Coronary artery (tissue), 2 donors: ENCODE measurements at regions not wholly inside any gene's neighbourhood (a gene's known extent, or its start where the extent isn't known, plus 50 kb on each side); places are given as distances from the start of the nearest gene placed in this dataset.

Experiments
- DNase-seq: peaks from one replicate; pipeline ENCODE4 v3.0.0-alpha.2; 2017; ENCODE audit warnings: low spot score
- H3K27ac ChIP-seq, 2 donors: fragments of 200-600 bp; sonication (generic); one replicate each; pipeline ENCODE4 v1.5.1; 2016 to 2019
- H3K4me3 ChIP-seq: fragments of 200-600 bp; sonication (generic); 2 replicates; pipeline ENCODE4 v1.5.1; 2016; ENCODE audit warnings: mild to moderate bottlenecking, moderate library complexity
- CTCF ChIP-seq: fragments of 200-600 bp; sonication (generic); IDR thresholded peaks from one replicate; pipeline ENCODE4 v1.5.1; 2019; ENCODE audit warnings: antibody characterized with exemption

GRCh38 chr3:24843955-24844354, 349.3 kb upstream of the THRB start:
- DNase-seq: no peak
- Histone ChIP-seq H3K27ac (no peak overlapping the region), H3K4me3 (no peak overlapping the region)
- no peak for TF ChIP-seq CTCF

- TF ChIP-seq CTCF: no peak
- no peak overlapping the region for H3K4me3 ChIP-seq
- no peak overlapping the region for H3K27ac ChIP-seq
- DNase-seq: no peak
Measured at GRCh38 chr3:24845524-24846155, 351.0 kb upstream of the THRB start.

DNA sequence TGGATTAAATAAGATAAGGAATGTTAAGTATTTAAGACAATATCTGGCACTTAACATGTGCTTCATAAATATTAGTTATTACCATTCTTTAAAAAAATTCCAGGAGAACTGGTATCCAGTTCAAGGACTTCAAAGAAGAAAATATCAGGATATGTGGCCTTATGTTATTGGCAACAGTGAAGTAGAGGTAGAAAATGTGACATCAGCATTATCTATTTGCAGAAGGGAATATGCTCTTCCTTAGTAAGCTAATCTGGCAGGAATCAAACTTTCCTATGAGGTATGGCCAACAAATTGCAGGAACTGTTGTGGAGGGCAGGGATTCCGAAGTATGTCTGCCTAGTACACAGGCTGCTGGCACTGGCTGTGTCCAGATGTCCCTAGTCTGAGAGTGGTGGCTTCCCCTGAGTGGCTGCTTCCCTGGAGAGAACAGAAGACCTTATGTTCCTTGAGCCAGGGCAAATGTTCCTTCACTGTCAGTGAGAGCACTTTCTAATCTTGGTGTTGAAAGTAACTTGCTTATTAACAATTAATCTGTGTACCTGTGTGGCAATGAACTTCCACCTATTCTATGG, 351.7 kb upstream of the THRB start:
- no peak for TF ChIP-seq CTCF
- no peak overlapping the region for H3K27ac ChIP-seq
- H3K4me3 ChIP-seq: no peak overlapping the region
- DNase-seq: no peak

DNA sequence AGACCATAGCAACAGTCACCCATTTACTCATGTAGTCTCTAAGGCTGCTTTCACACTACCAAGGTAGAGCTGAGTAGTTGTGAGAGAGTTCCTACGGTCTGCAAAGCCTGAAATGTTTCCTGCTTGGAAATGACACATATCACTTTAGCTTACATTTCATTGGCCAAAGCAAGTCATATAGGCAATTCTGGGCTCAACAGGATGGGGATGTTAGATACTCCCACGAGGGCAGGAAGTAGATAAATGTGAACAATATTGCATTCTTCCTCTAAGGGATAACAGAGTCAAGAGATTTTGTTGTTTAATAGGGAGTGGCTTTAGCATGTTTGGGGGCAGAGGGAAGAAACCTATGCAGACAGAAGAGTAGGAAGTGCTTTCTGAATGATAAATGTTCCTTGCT, 355.6 kb upstream of the THRB start:
- no peak for DNase-seq
- Histone ChIP-seq H3K27ac (no peak overlapping the region), H3K4me3 (no peak overlapping the region)
- no peak for TF ChIP-seq CTCF

GRCh38 chr3:24853685-24854490, 359.2 kb upstream of the THRB start:
- DNase-seq: no peak
- no peak overlapping the region for H3K27ac ChIP-seq
- no peak overlapping the region for H3K4me3 ChIP-seq
- no peak for TF ChIP-seq CTCF

DNA sequence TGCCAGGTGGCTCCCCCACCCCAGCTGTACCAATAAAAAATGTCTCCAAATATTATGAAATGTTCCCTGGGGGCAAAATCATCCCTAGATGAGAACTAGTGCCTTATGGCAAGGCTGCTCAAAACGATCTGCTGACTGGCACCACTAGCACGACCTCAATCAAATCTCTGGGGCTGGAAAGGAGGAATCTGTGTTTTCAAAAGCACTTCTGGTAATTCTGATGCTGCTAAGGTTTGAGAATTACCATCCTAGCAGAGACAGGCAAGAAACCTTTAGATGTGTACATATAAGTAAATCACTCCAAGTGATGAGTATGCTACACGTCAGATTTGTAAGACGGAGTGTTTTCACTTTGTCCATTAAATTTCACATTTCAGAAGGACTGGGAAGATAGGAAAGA, 360.1 kb upstream of the THRB start:
- Histone ChIP-seq H3K4me3 (no peak overlapping the region), H3K27ac (no peak overlapping the region)
- DNase-seq: no peak
- no peak for TF ChIP-seq CTCF

DNA sequence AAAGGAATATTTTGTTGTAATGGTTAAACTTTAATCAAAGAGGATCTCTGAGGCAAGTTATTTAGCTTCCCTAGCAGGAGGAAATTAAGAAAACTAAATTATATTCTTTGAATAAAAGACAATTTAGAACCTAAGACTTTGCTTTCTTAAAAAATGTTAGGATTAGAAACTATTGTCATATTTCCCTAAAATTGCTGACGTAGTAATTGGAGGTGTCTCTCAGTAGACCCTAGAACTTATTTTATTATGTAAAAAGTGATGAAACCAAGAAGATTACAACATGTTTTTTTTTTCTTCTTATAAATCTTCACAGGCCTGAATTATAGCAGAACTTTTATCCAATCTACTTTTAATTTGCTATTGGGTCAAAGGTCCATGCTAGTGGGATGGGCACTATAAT, 363.3 kb upstream of the THRB start:
- no peak overlapping the region for H3K27ac ChIP-seq
- no peak overlapping the region for H3K4me3 ChIP-seq
- no peak for DNase-seq
- TF ChIP-seq CTCF: no peak
